Mucosa of gallbladder (tissue), 1 donor: ENCODE measurements at regions not wholly inside any gene's neighbourhood (a gene's known extent, or its start where the extent isn't known, plus 50 kb on each side); places are given as distances from the start of the nearest gene placed in this dataset.
A peak's percentile ranks its signal among the peaks of the same experiment; 100 is the strongest.
"Not testable (repeated sequence)": the region's sequence is repeated elsewhere in the genome, so short reads cannot be mapped to it uniquely, and the experiment has no call there.

ENCODE experiments used
- DNase-seq: peaks from one replicate; pipeline ENCODE4 v3.0.0-alpha.2; 2020; ENCODE audit warnings: low spot score
- donor health status: DM: no; HTN: no; CAD: no.

- no peak for DNase-seq
Observed at GRCh38 chr3:10665592-10665991, 150.4 kb upstream of the SLC6A11 start.

DNA sequence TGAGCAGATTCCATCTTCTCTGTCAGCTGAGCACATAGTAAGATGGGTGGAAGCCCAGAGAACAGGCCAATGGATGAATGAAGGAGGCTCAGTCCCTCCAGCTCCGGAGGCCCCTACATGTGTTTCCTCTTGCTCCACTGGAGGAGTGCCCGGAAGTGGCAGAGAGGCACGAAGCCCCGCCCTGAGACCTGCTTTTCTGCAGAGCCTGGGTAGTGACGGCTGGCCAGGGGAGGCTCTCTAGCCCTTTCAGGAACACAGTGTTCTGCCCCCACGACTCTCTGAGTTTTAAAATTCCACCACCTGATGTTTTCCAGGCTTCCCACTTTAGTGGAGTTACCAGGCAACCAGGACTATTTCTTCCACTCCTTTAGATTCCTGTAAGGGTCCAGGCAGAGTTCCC, 149.4 kb upstream of the SLC6A11 start:
- DNase-seq: peak; percentile 21

GRCh38 chr3:10667269-10667668, 148.8 kb upstream of the SLC6A11 start:
- no peak for DNase-seq

DNA sequence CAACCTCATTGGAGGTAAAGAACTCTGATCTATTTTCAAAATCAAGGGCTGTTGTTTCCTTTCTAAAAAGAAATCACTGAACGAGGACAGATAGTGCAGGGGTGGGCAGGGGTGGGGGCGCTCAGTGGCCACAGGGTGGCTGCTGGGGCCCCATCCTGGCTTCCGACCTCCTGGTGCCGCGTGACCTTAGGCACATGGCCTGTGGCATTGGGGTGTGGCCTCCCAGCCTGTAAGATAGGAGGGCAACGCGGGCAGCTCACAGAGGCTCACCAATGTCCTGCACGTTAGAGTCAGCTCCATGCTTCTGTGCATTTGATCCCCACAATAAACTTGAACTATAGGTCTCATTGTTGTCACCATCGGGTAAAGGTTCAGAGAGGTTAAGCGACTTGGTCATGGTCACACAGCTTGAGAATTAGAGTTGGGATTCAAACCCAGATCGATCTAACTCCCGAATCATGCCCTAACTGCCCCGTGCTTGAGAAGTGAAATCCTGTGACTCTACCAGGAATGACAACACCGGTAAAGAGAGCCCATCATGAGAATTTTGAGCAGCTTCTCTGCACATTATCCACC, 148.0 kb upstream of the SLC6A11 start:
- no peak for DNase-seq

GRCh38 chr3:10669490-10670048, 146.5 kb upstream of the SLC6A11 start:
- no peak for DNase-seq

DNA sequence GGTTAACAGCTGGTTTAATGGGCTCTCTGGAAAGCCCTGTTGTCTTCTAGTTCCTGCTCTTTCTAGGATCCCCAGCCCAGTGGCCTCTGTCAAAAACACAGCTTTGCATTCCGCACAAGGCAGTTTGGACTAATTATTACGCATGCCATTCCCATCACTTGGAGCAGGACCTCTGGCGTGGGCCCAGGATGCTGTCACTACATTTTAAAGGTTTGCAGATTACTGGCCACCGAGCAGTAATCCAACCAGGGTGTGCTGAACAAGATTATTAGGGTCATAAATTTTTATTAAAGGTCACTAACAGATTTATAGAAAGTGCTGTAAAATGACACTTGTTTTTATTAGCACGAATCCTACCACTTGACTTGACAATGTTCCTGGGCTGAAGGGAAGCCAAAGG, 143.6 kb upstream of the SLC6A11 start:
- no peak for DNase-seq

DNA sequence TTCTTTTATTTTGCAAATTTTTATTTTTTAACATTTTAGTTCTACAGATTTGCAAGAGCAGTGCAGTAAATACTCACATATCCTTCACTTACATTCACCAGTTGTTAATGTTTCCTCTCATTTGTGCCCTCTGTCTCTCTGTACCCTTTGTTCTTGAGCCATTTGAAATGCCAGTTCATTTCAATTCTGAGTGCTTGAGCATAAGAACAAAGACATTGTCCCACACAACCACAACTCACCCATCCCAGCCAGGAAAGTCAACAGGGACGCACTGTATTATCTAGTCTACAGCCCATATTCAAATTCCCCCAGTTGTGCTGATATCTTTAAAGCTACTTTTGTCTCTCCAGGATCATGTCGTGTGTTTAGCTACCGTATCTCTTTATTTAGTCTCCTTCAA, 141.4 kb upstream of the SLC6A11 start:
- no peak for DNase-seq

DNA sequence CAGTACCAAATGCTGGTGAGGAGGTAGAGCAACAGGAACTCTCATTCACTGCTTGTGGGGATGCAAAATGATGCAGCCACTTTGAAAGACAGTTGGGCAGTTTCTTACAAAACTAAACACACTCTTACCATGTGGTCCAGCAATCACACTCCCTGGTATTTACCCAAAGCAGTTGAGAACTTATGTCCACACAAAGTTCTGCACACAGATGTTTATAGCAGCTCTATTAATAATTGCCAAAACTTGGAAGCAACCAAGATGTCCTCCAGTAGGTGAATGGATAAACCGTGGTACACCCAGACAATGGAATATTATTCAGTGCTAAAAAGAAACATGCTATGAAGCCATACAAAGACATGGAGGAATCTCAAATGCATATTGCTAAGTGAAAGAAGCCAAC, 139.1 kb upstream of the SLC6A11 start:
- DNase-seq: no peak

- DNase-seq: no peak
Observed at GRCh38 chr3:10678796-10679376, 137.1 kb upstream of the SLC6A11 start.

GRCh38 chr3:10680796-10681195, 135.2 kb upstream of the SLC6A11 start:
- DNase-seq: no peak

- no peak for DNase-seq
Observed at GRCh38 chr3:10682692-10683091, 133.3 kb upstream of the SLC6A11 start.

- DNase-seq: no peak
Observed at GRCh38 chr3:10683106-10683505, 132.9 kb upstream of the SLC6A11 start.

DNA sequence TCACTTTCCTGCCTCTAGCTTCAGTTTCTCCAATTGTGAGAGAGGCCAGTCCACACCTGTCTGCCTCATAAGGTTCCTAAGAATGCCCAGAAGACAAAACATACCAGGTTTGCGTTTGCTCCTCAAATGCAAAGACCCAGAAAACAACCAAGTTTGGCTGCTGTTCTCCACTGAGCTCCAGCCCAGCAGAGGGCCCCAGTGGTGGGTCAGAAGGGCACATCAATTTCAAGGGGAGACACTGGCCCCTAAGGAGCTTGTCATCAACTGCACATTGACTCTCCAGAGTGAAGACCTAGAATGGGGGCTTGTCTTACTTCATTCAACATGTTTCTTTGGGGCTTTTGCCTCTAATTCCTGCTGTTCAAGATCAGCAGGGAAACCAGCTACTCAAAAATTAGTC, 127.9 kb upstream of the SLC6A11 start:
- no peak for DNase-seq

DNA sequence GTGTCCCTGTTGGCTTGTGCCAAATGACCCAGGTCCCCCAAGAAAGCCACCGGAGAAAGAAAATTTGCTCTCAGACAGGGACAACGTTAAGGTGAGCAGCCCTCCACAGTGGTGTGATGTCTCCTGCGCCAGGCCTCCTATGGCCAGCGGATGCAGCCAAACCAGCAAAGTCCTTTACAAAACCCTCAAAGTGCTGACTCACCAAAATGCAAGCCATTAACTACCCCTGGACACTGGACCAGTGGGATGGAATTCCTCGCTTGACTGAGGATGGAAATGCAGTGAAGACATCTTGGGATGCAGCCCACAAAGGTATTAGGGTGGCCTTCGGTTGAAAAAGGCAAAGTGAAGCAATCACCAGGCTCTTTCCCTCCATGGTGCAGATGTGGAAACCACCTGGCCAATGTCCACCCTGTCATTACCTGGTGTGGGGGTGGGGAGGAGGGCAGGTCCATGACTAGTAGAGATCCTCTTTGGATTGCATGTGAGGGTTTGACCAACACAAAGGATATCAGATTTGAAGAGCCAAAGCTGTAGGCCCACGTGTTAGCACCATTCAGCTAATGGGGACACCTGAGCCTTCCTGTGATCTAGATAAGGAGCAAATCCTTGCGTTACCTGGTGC, 127.4 kb upstream of the SLC6A11 start:
- DNase-seq: no peak

- DNase-seq: no peak
Observed at GRCh38 chr3:10692039-10692622, 123.9 kb upstream of the SLC6A11 start.

DNA sequence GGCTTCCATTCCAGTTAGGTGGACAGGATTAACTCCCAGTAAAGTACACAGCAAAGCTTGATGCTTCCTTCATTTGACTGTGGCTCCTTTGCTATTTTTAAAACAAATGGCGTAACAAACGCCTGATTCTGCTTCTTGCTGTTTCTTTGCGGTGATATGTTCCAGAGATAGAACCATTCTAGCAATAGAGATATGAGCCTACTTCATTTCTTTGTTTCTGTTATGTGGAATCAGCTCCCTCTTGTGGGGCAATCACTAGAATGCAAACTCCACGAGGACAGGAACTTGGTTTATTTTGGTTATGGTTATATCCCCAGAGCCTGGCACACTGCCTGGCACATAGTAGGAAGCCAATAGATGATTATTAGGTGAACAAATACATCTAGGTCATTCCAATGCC, 122.6 kb upstream of the SLC6A11 start:
- no peak for DNase-seq

DNA sequence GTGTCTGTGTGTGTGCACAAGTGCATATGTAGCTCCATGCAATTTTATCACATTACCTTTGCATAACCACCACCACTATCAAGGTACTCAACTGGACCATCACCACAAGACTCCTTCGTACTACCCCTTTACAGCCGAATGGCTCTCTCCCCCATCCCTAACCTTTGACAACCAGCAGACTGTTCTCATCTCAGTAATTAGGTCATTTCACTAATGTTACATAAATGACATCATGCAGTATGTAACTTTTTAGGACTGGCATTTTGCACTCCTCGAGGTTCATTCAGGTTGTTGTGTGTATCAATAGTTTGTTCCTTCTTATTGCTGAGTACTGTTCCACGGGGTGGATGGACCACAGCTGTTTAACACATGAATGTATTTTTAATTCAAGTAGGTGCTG, 121.8 kb upstream of the SLC6A11 start:
- DNase-seq: no peak

DNA sequence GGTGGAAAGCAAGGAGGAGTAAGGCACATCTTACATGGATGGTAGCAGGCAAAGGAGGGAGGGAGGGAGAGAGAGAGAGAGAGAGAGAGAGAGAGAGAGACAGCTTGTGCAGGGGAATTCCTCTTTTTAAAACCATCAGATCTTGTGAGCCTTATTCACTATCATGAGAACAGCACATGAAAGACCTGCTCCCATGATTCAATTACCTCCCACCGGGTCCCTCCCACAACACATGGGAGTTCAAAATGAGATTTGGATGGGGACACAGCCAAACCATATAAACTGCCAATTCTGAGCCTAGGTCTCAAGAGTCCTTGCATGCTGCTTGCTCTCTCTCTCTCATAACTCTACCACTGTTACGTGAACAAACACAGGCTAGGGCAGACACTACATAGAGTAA, 120.8 kb upstream of the SLC6A11 start:
- DNase-seq: not testable (repeated sequence)

DNA sequence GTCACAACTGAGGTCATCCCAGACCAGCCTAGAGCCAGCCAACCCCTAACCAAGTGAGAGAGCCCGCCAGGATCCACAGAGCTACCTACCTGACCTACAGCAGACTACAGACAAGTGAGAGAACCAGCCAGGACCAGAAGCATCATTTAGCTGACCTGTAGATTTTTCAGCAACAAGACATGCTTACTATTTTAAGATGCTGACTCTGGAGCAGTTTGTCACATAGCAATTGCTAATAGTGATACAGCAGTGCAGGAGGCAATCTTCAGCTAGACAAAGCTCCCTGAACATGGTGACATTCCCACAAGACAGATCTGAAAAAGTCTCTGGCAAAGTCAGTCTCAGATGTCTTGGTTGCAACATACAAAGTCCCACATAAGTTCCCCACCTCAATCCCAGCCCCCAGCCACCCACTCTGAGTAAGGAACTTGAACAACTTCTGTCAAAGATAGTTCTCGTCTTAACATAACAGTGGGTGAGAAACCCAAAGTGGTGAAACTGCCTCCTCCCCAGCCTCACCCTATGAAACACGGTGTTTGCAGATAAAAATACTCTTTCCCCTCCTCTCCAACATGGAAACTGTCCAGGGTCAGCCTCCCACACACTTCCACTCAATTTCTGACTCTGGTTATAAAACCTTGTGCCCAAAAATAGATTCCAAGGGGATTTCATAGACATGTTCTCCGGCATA, 120.3 kb upstream of the SLC6A11 start:
- DNase-seq: no peak

GRCh38 chr3:10697918-10698317, 118.1 kb upstream of the SLC6A11 start:
- DNase-seq: no peak

DNA sequence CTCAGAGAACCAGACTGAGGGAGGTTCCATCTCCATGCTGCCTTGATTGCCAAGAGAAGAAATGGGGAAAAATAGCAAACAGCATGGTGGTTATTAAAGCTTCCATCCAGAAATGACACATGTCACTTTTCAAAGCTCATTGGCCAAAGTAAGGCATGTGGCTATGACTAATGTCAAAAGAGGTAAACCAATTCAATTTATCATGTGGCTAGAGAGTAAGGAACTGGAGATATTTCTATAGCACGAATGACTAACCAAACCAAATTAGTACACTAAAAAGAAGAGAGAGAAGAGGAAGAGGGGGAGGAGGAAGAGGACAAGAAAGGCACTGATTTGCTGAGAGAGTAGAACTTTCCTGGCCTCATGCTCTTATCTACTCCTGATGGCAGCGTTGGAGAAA, 115.2 kb upstream of the SLC6A11 start:
- no peak for DNase-seq

DNA sequence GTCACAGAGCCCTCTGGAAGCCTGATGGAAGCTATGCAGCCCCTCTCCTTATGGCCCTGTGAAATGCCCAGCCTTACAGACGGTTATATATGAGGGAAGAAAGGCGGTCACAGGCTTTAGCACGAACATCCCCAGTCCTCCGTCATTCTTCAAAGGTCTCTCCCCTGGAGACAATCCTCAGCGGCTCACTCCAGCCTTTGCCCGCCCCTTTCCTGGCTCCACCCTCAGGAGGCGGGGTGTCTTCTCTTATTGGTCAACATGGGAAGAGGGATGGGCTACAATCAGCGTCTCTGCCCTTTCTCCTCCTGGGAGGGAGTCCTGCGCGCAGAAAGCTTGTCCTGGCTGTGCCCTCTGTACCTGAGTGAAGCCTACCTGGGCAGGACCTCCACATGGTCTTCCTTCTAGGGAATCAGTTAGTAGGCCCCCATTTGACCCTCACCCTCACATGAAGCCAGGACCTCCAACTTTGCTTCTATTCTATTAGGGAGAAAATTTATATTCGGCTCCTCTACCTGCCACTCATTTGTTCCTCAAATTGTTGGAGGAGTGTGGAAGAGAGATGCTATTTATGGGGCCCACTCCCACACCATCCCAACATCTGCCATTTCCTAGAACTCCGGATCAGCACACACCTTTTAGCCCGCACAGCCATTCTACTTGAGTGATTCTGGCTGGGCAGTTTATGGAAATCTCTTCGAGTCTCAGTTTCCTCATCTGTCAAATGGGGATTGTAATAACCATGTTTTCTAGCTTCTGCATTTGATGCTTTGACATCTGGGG, 112.9 kb upstream of the SLC6A11 start:
- no peak for DNase-seq
